ENCODE measurements at regions not wholly inside any gene's neighbourhood (a gene's known extent, or its start where the extent isn't known, plus 50 kb on each side); places are given as distances from the start of the nearest gene placed in this dataset.

GRCh38 chr2:118738524-118739308 lies 108.7 kb downstream of the EN1 start:
- H3K4me3 ChIP-seq = no peak overlapping the region
- peaks cover 0 to 5% (median 0%) of the 10 kb centered on the region in 4 donors for H3K4me1 ChIP-seq
- H3K9me3 ChIP-seq = peaks cover 0 to 3% (median 0%) of the 10 kb centered on the region in 4 donors
- DNase-seq (ENCODE audit: extremely low spot score) = no peak
- TF ChIP-seq POLR2A (IDR thresholded peaks at IDR 0.05; ENCODE audit: low read depth) (no peak), POLR2AphosphoS5 (IDR thresholded peaks at IDR 0.05) (no peak), CTCF (IDR thresholded peaks at IDR 0.05) (no peak), EP300 (IDR thresholded peaks at IDR 0.05) (no peak)
- H3K27me3 ChIP-seq = no peaks in the 10 kb centered on the region
- intact Hi-C loops (cut with DNase I) = no loop called here
- no peaks in the 10 kb centered on the region for H3K36me3 ChIP-seq
- WGBS = 57% methylated on average over 7 of the region's 7 CpGs
- no peak overlapping the region for H3K27ac ChIP-seq (replicated peaks in 1 of 4)

- no peak for DNase-seq (ENCODE audit: extremely low spot score)
- Histone ChIP-seq H3K27ac (replicated peaks in 1 of 4) (no peak overlapping the region), H3K4me3 (no peak overlapping the region), H3K9me3 (peaks cover 0 to 4% (median 0%) of the 10 kb centered on the region in 4 donors), H3K27me3 (no peaks in the 10 kb centered on the region), H3K4me1 (peaks cover 0 to 5% (median 0%) of the 10 kb centered on the region in 4 donors), H3K36me3 (no peaks in the 10 kb centered on the region)
- TF ChIP-seq EP300 (IDR thresholded peaks at IDR 0.05) (no peak), POLR2A (IDR thresholded peaks at IDR 0.05; ENCODE audit: low read depth) (no peak), CTCF (IDR thresholded peaks at IDR 0.05) (no peak), POLR2AphosphoS5 (IDR thresholded peaks at IDR 0.05) (no peak)
- 91% methylated on average over 3 of the region's 3 CpGs for WGBS
- intact Hi-C loops (cut with DNase I) = no loop called here
Measured at GRCh38 chr2:118738106-118738505, 109.3 kb downstream of the EN1 start.

GRCh38 chr2:118737684-118738083 lies 109.8 kb downstream of the EN1 start:
- no peaks in the 10 kb centered on the region for H3K27me3 ChIP-seq
- no peak for TF ChIP-seq EP300 (IDR thresholded peaks at IDR 0.05)
- TF ChIP-seq CTCF (IDR thresholded peaks at IDR 0.05) = no peak
- no peaks in the 10 kb centered on the region for H3K36me3 ChIP-seq
- no peak overlapping the region for H3K27ac ChIP-seq (replicated peaks in 1 of 4)
- H3K4me1 ChIP-seq = peaks cover 0 to 5% (median 0%) of the 10 kb centered on the region in 4 donors
- peaks cover 0 to 4% (median 0%) of the 10 kb centered on the region in 4 donors for H3K9me3 ChIP-seq
- DNase-seq (ENCODE audit: extremely low spot score) = no peak
- intact Hi-C loops (cut with DNase I) = no loop called here
- no peak overlapping the region for H3K4me3 ChIP-seq
- 77% methylated on average over 5 of the region's 5 CpGs for WGBS

GRCh38 chr2:118732432-118732831 lies 115.0 kb downstream of the EN1 start:
- Histone ChIP-seq H3K27ac (replicated peaks in 1 of 4) (no peak overlapping the region), H3K27me3 (no peaks in the 10 kb centered on the region), H3K36me3 (no peaks in the 10 kb centered on the region), H3K4me3 (no peak overlapping the region), H3K4me1 (no peaks in the 10 kb centered on the region), H3K9me3 (peaks cover 0 to 18% (median 9%) of the 10 kb centered on the region in 4 donors)
- intact Hi-C loops (cut with DNase I) = no loop called here
- no peak for TF ChIP-seq CTCF (IDR thresholded peaks at IDR 0.05)
- TF ChIP-seq POLR2AphosphoS5 (IDR thresholded peaks at IDR 0.05) = no peak
- no peak for TF ChIP-seq EP300 (IDR thresholded peaks at IDR 0.05)
- no peak for TF ChIP-seq POLR2A (IDR thresholded peaks at IDR 0.05; ENCODE audit: low read depth)
- 82% methylated on average over 3 of the region's 3 CpGs for WGBS
- no peak for DNase-seq (ENCODE audit: extremely low spot score)

- WGBS = 40% methylated on average over 1 of the region's 1 CpG
- TF ChIP-seq POLR2A (IDR thresholded peaks at IDR 0.05; ENCODE audit: low read depth) (no peak), EP300 (IDR thresholded peaks at IDR 0.05) (no peak), CTCF (IDR thresholded peaks at IDR 0.05) (no peak), POLR2AphosphoS5 (IDR thresholded peaks at IDR 0.05) (no peak)
- Histone ChIP-seq H3K36me3 (no peaks in the 10 kb centered on the region), H3K4me3 (no peak overlapping the region), H3K9me3 (peaks cover 0 to 23% (median 13%) of the 10 kb centered on the region in 4 donors), H3K27me3 (no peaks in the 10 kb centered on the region), H3K4me1 (no peaks in the 10 kb centered on the region), H3K27ac (replicated peaks in 1 of 4) (no peak overlapping the region)
- DNase-seq (ENCODE audit: extremely low spot score) = no peak
- intact Hi-C loops (cut with DNase I) = no loop called here
Measured at GRCh38 chr2:118731413-118731812, 116.0 kb downstream of the EN1 start.

All from esophagus muscularis mucosa (tissue), 4 donors.